Raji (cell line): ENCODE measurements at regions not wholly inside any gene's neighbourhood (a gene's known extent, or its start where the extent isn't known, plus 50 kb on each side); places are given as distances from the start of the nearest gene placed in this dataset.

ENCODE experiments used
- POLR2A ChIP-seq: IDR thresholded peaks from 2 replicates; pipeline ENCODE4 v1.6.1; 2011; ENCODE audit warnings: low read depth, low read length, control low read depth; ENCODE audit not compliant: insufficient read depth

DNA sequence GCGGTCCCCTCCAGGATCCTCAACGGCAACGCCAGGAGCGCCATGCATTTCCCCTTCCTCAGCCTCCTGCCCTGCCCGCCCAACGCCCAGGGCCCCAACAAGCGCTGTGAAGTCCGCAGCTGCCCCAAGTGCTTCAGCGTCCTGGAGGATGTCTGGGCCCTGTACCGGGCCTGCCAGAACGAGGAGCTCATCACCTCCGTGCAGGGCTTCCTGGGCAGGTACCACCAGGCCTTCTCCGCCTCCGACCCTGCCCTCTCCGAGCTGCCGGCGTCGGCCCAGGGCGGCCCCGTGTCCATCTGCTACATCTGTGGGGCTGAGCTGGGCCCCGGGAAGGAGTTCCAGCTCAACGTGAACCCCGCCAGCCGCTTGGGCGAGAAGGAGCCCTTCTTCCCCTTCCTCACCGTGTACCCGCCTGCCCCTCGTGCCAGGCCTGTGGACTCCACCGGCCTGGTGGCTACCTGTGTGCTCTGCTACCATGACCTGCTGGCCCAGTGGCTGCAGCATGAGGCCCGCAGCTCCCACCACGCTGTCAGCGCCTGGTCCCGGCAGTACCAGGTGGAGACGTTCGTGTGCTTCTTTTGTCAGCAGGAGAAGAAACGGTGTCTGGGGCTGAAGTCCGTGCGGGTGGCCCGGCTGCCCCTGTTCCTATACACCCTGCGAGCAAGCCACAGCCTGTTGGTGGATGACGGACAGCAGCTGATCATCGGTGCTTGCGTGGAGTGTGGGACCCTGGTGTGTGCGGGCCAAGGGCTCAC, 58.9 kb upstream of the CIBAR2 start:
- no peak for TF ChIP-seq POLR2A

DNA sequence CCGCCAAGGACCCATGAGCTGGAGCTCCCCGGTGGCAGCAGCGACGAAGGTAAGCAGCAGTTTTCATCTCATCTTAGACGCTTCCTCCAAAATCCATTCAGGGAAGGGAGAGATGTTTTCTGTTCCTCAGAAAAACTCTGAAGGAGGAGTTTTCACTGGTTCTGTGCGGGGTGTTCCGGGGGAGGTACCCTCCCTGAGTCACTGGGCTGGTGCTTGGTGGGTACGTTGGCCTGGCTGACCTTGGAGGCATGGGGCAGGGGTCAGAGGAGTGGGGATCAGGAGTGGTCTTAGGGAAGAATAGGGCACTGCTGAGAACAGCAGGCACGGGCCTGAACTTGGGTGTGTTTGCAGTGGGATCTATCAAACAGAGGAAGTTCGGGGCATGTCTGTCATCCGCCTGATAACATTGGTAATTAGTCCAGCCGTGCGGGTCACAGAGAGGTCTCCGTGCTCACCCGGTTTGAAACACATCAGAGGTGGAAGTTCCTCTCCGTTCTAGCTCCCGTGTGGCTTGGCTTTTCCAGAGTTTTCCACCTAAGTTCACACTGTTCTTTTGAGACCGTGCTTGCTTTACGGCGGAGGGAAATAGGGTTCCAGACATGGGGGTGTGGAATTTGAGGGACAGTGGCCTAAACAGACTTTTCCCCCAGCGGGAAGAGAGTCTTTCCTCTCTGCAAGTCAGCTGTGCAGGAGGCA, 59.6 kb upstream of the CIBAR2 start:
- TF ChIP-seq POLR2A = no peak

DNA sequence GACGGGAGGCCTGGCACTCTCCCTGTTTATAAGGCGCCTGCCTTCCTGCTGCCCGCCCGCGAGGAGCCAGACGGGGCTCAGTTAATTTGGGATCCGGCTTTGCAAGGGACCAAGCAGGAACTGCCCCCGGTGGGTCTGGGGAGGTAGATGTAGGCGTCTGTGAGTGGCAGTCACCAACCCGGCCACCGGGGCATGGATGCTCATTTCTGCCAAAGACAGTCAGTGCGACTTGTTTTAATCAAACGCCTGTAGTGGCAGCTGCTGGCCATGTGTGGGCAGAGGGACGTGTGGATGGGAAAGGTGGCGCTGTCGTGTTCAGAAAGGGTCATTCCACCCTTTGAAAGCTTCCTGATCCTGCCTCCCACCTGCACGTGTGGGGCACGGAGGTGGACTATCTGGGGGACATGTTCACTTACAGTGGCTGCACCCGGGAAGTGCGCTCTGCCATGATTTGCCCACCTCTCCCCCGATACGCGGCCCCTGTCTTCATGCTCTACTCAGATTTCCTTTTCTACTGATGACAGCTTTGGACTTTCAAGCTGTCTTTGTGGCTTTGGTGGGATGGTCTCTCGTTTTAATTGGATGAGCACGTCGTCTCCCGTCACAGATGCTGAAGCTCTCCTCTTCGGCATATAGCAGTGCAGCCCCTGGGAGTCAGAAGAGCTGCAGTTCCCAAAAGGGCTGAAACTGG, 60.3 kb upstream of the CIBAR2 start:
- TF ChIP-seq POLR2A = no peak

DNA sequence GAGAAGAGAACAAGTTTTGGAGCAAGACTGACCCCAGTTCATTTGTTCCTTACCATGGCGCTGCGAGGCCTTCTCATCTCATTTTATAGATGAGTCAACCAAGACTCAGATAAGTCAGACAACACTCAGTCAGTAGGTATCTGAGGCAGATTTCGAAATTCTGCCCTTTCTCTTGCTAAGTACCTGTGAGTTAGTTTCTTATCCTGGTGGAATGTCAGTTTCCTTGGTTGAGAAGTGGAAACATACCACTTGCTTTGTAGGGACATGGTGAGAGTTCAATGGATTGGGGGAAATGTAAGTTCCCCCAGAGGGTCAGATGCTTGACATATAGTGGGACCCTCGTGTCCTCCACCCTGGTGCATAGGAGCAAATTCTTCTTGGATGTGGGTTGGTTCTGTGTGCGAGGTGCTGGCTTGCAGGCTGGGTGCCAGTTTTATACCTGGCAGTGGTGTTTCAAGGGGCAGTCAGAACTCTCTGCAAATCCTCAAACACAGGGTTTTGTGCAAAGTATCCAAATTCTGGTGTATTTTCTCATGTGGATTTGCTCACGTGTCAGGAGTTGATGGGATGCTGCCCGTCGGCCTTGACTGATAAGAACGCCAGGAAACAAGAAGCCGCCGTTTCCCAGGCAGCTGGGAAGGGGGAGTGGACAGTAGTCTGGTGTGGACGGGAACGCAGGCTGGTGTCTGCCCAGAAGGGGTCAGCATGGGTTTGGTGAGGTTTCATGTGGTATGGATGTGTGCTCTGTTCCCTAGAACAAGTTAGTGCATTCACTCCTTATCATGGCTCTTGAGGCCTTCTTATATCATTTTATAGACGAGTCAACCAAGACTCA, 61.1 kb upstream of the CIBAR2 start:
- no peak for TF ChIP-seq POLR2A

DNA sequence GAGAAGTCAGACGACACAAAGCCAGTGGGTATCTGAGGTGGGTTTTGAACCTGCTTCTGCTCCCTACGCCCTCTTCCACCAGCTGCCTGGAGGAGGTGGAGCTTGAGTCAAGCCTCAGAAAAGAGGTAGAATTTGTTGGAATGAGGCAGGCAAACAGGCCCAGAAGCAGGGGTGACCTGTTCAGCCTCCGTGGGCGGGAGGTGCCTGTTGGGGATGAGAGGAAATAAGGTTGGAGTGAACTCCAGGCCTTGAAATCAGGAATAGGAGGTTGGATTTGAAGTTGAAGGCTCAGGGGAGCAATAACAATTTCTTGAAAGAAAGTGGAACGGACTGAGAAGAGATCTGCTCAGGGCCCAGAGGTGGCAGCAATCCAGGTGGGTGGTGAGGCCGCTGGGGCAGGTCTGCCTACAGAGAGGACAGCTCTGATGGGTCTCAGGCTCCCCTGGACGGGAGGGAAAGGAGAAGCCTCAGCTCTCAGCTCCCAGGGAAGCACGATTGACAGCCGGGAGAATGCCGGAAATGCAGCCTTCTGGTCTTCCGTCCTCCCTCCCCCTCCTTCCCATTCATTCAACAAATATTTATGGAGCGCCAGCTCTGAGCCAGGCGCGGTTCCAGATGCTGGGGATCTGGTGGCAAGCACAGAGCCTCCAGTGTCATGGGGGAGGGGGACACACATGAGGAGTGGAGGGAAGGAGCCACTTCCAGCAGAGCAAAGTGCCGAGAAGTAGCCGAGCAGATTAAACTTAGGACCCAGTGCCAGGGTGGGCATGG, 61.9 kb upstream of the CIBAR2 start:
- TF ChIP-seq POLR2A = no peak

DNA sequence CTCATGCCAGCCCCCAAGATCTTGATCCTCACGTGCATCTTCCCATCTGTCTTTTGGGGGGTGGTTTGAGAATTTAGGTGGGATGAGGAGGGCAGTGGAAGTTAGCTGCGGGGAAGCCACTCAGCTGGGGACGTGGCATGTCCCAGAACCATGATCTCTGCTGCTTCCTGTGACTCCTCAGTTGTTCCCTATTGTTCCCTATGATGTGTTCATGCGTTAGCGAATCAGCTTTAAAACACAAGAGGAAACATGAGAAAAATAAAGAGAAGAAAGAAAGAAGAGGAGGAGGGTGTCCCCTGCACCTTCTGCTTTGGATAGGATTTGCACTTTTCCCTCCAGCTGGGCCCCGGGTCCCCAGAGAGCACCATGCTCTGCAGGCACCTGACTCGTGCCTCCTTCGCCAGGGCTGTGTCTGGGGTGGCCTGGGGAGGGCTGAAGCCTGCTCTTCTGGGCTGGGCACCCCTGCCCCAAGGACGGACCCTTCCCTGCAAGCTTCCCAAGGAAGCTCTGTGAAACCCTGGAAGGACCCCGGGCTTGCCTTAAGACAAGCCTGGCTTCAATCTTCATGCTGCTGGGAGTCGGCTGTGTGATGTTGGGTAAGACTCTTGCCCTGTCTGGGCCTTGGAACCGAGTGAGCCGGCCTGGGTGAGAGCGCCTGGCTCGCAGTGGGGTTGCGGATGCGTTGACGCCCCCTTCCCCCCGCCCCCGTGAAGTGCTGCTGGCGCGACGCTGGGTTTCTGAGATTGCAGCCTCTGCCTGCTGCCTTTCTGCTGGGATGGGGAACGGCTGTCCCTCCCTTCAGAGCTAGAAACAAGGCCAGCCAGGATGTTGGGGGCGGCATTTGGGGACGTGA, 62.8 kb upstream of the CIBAR2 start:
- TF ChIP-seq POLR2A = no peak

DNA sequence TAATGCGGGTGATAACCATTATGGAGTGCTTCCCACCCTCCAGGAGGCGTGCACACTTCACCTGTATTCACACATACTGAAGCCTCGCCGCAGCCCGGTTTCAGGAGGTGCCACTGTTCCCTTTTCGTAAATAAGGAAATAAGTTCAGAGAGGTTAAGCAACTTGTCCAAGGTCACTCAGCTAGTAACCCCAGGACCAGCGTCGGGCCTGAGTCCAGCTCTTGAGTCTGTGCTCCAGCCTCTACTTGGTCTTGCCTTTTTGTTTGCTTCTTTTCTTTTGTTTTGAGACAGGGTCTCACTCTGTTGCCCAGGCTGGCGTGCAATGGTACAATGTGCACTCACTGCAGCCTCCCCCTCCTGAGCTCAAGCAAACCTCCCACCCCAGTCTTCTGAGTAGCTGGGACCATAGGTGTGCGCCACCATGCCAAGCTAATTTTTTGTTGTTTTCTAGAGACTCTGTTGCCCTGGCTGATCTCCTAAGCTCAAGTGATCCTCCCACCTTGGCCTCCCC, 63.5 kb upstream of the CIBAR2 start:
- no peak for TF ChIP-seq POLR2A

DNA sequence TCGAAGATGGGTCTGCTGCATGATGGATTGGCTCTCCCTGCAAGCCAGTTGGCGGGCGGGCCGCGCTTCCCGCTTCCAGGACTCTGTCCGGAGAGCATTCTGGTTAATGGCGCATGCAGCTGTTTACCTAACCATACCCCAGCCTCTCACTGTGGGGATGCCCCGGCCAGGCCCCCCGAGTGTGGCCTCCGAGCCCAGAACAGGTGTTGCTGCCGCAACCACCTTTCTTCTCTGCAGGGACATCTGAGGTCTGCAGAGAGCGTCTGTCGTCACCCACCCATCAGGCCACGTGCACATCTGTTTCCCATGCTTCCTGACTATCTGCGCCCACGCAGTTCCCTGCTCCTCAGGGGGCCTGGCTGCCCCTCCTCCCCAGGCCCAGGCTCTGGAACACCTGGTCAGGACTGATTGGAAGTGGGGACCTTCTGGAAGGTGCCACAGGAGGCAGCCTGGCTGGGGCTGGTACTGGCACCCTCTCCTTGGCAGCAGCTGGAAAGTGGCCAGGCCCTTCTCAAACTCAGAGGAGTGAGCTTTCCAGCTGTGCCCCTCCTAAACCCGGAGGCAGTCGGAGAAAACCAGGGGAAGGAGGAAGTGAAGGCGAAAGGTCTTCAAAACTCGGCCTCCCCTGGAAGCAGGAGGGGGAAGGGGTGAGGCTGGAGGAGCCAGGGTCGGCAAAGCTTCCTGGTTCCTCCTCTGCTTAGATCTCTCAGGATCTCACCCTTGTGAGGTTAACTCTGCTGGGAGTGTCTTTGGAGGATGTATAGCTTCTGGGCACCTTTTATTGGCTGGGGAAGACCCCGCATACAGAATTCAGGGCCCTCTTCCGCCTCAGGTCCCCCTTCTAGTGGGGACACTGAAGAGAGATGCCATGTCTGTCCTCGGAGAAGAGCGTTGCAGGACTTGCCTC, 64.5 kb upstream of the CIBAR2 start:
- no peak for TF ChIP-seq POLR2A

DNA sequence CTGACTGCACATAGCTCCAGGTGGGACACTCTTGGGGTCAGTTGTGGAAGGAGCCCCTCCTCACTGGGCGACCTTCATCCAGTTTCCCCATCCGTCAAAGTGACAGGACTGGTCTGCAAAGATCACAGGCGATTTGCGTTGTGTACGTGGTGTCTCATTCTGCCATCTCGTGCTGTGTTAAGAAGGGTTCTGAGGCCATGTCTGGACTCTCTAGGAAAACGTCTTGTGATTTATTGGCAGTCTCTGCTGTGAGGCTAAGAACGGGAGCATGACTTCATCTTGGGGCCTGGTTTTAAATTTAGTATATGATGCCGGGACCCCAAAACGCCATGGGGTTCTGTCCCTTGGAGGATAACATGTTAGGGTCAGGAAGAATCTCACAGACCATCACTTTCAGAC, 65.2 kb upstream of the CIBAR2 start:
- no peak for TF ChIP-seq POLR2A

DNA sequence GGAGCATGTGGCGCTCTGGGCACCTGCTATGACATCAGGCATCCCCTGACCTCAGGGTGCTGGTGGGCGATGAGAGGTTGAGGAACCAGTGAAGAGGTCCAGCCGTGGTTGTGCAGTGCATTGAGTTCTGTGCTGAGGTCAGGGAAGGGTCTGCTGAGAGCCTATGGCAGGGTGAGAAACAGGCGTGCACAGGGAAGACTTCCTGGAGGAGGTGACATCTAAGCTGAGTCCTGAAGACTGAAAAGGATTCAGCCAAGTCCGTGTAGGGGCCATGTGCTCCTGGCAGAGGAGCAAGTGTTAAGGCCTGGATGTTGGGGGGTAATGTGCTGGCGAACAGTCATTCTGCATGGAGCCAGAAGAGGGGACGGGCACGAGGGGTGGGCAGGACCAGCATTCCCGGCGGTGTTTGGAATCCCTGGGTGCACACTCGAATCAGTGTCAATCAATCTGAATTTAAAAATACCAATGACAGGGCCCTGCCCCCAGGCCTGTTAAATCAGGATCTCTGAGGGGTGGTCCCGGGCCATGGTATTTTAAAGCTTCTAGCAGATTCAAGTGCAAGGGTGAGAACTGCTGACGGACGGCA, 65.8 kb upstream of the CIBAR2 start:
- TF ChIP-seq POLR2A = no peak

DNA sequence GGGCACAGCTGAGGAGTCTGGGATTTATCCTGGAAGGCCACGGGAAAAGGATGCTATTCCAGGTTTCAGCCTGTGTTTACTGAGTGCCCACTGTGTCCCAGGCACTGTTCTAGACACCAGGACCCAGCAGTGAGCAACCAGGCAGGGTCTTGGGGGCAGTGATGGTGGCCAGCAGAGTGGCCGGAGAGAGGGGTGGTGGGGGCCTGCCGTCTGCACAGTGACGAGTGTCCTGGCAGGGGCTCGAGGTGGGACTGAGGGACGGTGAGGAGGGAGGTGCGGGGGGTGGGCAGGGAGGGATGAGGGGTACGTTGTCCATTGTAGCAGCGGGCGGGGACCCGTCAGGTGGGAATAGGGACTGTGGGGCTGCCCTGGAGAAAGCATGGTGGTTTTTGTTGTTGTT, 66.3 kb upstream of the CIBAR2 start:
- no peak for TF ChIP-seq POLR2A
